ENCODE measurements at regions not wholly inside any gene's neighbourhood (a gene's known extent, or its start where the extent isn't known, plus 50 kb on each side); places are given as distances from the start of the nearest gene placed in this dataset.

- intact Hi-C loops (cut with micrococcal nuclease; ENCODE audit: unreplicated experiment) (loop anchor here (2.0 kb wide), 1 partner anchor 48 kb away; no protein-coding TSS in a partner anchor), in situ Hi-C loops (cut with HindIII; ENCODE audit: low pct_unique_long_range_greater_than_20kb, low sequenced_read_pairs) (no loop called here)
- no peaks in the 10 kb centered on the region for H3K27me3 ChIP-seq (ENCODE audit: control insufficient read depth, insufficient read depth, low read length)
- no peaks in the 10 kb centered on the region for H3K9me3 ChIP-seq (ENCODE audit: control insufficient read depth, insufficient read depth, low read depth, low read length)
- H3K27ac ChIP-seq (ENCODE audit: low read length) = no peak overlapping the region
- CTCF ChIA-PET = no interaction called here
- DNase-seq (ENCODE audit: low read depth, low spot score) = no peak
- H3K36me3 ChIP-seq (ENCODE audit: control insufficient read depth, insufficient read depth, low read length) = no peaks in the 10 kb centered on the region
- no peaks in the 10 kb centered on the region for H3K4me1 ChIP-seq (ENCODE audit: control insufficient read depth, insufficient read depth, low read length)
- H3K4me3 ChIP-seq (ENCODE audit: low read depth in 2 of 2, low read length in 2 of 2) = no peak overlapping the region
- no peak for ATAC-seq
- no TSS peak for BruUV-seq (replicated peaks)
- POLR2A ChIA-PET = no interaction called here
- TF ChIP-seq REST (IDR thresholded peaks at IDR 0.05; ENCODE audit: insufficient read depth in 1 of 2, low read depth in 2 of 2, low read length in 1 of 2) (no peak), CTCF (IDR thresholded peaks at IDR 0.05) (no peak), POLR2AphosphoS5 (IDR thresholded peaks at IDR 0.05; ENCODE audit: low read depth, low read length) (no peak), SIN3A (IDR thresholded peaks at IDR 0.05; ENCODE audit: borderline replicate concordance, insufficient read depth, low read depth, low read length) (no peak), TCF7L2 (IDR thresholded peaks at IDR 0.05; ENCODE audit: low read depth, low read length) (no peak)
Measured at GRCh38 chr2:58788402-58788801, 547.3 kb upstream of the FANCL start.

GRCh38 chr2:58770846-58771245 lies 529.7 kb upstream of the FANCL start:
- no peak overlapping the region for H3K4me3 ChIP-seq (ENCODE audit: low read depth in 2 of 2, low read length in 2 of 2)
- no peak for TF ChIP-seq POLR2AphosphoS5 (IDR thresholded peaks at IDR 0.05; ENCODE audit: low read depth, low read length)
- TF ChIP-seq TCF7L2 (IDR thresholded peaks at IDR 0.05; ENCODE audit: low read depth, low read length) = no peak
- TF ChIP-seq REST (IDR thresholded peaks at IDR 0.05; ENCODE audit: insufficient read depth in 1 of 2, low read depth in 2 of 2, low read length in 1 of 2) = no peak
- no peak for TF ChIP-seq SIN3A (IDR thresholded peaks at IDR 0.05; ENCODE audit: borderline replicate concordance, insufficient read depth, low read depth, low read length)
- no peak for TF ChIP-seq CTCF (IDR thresholded peaks at IDR 0.05)
- CTCF ChIA-PET = no interaction called here
- ATAC-seq (no peak), DNase-seq (ENCODE audit: low read depth, low spot score) (no peak)
- no peaks in the 10 kb centered on the region; the same call in 1 of the 2 replicates for H3K27me3 ChIP-seq (ENCODE audit: control insufficient read depth, insufficient read depth, low read length)
- no peaks in the 10 kb centered on the region for H3K36me3 ChIP-seq (ENCODE audit: control insufficient read depth, insufficient read depth, low read length)
- peaks cover 2% of the 10 kb centered on the region; the same call in 1 of the 2 replicates for H3K4me1 ChIP-seq (ENCODE audit: control insufficient read depth, insufficient read depth, low read length)
- POLR2A ChIA-PET = no interaction called here
- intact Hi-C loops (cut with micrococcal nuclease; ENCODE audit: unreplicated experiment) = no loop called here
- BruUV-seq (replicated peaks) = no TSS peak
- no peak overlapping the region; the same call in 1 of the 2 replicates for H3K27ac ChIP-seq (ENCODE audit: low read length)
- no peaks in the 10 kb centered on the region for H3K9me3 ChIP-seq (ENCODE audit: control insufficient read depth, insufficient read depth, low read depth, low read length)
- in situ Hi-C loops (cut with HindIII; ENCODE audit: low pct_unique_long_range_greater_than_20kb, low sequenced_read_pairs) = no loop called here
